ENCODE measurements at regions not wholly inside any gene's neighbourhood (a gene's known extent, or its start where the extent isn't known, plus 50 kb on each side); places are given as distances from the start of the nearest gene placed in this dataset.

GRCh38 chr20:11838076-11838636 lies 79.5 kb upstream of the BTBD3 start:
- no peak overlapping the region for H3K9ac ChIP-seq
- no peak overlapping the region for H3K4me2 ChIP-seq
- no peaks in the 10 kb centered on the region for H4K20me1 ChIP-seq (ENCODE audit: insufficient read depth)
- H3K36me3 ChIP-seq (ENCODE audit: insufficient read depth): no peaks in the 10 kb centered on the region
- no peak overlapping the region for H3K27ac ChIP-seq
- no peak for TF ChIP-seq CTCF (conservative IDR thresholded peaks at IDR 0.05; ENCODE audit: low read depth, low read length)
- no peaks in the 10 kb centered on the region for H3K4me1 ChIP-seq (ENCODE audit: low read depth, poor library complexity, severe bottlenecking)
- H3K4me3 ChIP-seq (IDR thresholded peaks at IDR 0.05; ENCODE audit: insufficient read depth, low read depth, low read length): no peak overlapping the region
- H3K27me3 ChIP-seq (ENCODE audit: insufficient read depth, low read depth): no peaks in the 10 kb centered on the region
- no peak overlapping the region for H2AFZ ChIP-seq (ENCODE audit: low read depth)
- no peaks in the 10 kb centered on the region for H3K79me2 ChIP-seq (ENCODE audit: insufficient read depth, low read depth)

GRCh38 chr20:11841972-11842461 lies 75.7 kb upstream of the BTBD3 start:
- H3K4me3 ChIP-seq (IDR thresholded peaks at IDR 0.05; ENCODE audit: insufficient read depth, low read depth, low read length): no peak overlapping the region
- no peaks in the 10 kb centered on the region for H3K4me1 ChIP-seq (ENCODE audit: low read depth, poor library complexity, severe bottlenecking)
- no peak overlapping the region for H3K9ac ChIP-seq
- H3K27me3 ChIP-seq (ENCODE audit: insufficient read depth, low read depth): no peaks in the 10 kb centered on the region
- no peak for TF ChIP-seq CTCF (conservative IDR thresholded peaks at IDR 0.05; ENCODE audit: low read depth, low read length)
- no peaks in the 10 kb centered on the region for H4K20me1 ChIP-seq (ENCODE audit: insufficient read depth)
- H3K79me2 ChIP-seq (ENCODE audit: insufficient read depth, low read depth): no peaks in the 10 kb centered on the region
- H3K36me3 ChIP-seq (ENCODE audit: insufficient read depth): no peaks in the 10 kb centered on the region
- no peak overlapping the region for H2AFZ ChIP-seq (ENCODE audit: low read depth)
- H3K4me2 ChIP-seq: no peak overlapping the region
- H3K27ac ChIP-seq: no peak overlapping the region

- H3K79me2 ChIP-seq (ENCODE audit: insufficient read depth, low read depth): no peaks in the 10 kb centered on the region
- H3K27me3 ChIP-seq (ENCODE audit: insufficient read depth, low read depth): no peaks in the 10 kb centered on the region
- no peaks in the 10 kb centered on the region for H4K20me1 ChIP-seq (ENCODE audit: insufficient read depth)
- H3K27ac ChIP-seq: no peak overlapping the region
- no peak overlapping the region for H3K4me2 ChIP-seq
- no peak overlapping the region for H3K9ac ChIP-seq
- H2AFZ ChIP-seq (ENCODE audit: low read depth): no peak overlapping the region
- H3K36me3 ChIP-seq (ENCODE audit: insufficient read depth): no peaks in the 10 kb centered on the region
- no peaks in the 10 kb centered on the region for H3K4me1 ChIP-seq (ENCODE audit: low read depth, poor library complexity, severe bottlenecking)
- TF ChIP-seq CTCF (conservative IDR thresholded peaks at IDR 0.05; ENCODE audit: low read depth, low read length): no peak
- no peak overlapping the region for H3K4me3 ChIP-seq (IDR thresholded peaks at IDR 0.05; ENCODE audit: insufficient read depth, low read depth, low read length)
These were observed 74.4 kb upstream of the BTBD3 start for GRCh38 chr20:11843289-11843688.

- Histone ChIP-seq H3K79me2 (ENCODE audit: insufficient read depth, low read depth) (no peaks in the 10 kb centered on the region), H3K4me2 (no peak overlapping the region), H3K9ac (no peak overlapping the region), H3K27ac (no peak overlapping the region), H3K4me3 (IDR thresholded peaks at IDR 0.05; ENCODE audit: insufficient read depth, low read depth, low read length) (no peak overlapping the region), H3K4me1 (ENCODE audit: low read depth, poor library complexity, severe bottlenecking) (no peaks in the 10 kb centered on the region), H2AFZ (ENCODE audit: low read depth) (no peak overlapping the region), H3K36me3 (ENCODE audit: insufficient read depth) (no peaks in the 10 kb centered on the region), H4K20me1 (ENCODE audit: insufficient read depth) (no peaks in the 10 kb centered on the region), H3K27me3 (ENCODE audit: insufficient read depth, low read depth) (no peaks in the 10 kb centered on the region)
- no peak for TF ChIP-seq CTCF (conservative IDR thresholded peaks at IDR 0.05; ENCODE audit: low read depth, low read length)
These were observed 73.0 kb upstream of the BTBD3 start for GRCh38 chr20:11844691-11845090.

All from KMS-11 (cell line).